T-cell (primary cell): ENCODE measurements at regions not wholly inside any gene's neighbourhood (a gene's known extent, or its start where the extent isn't known, plus 50 kb on each side); places are given as distances from the start of the nearest gene placed in this dataset.

Experiments used
- ATAC-seq, 4 experiments: fragments of 200-7000 bp in 3 of 4; fragments of 150-1000 bp in 1 of 4; cut with Tn5 transposase; replicated peaks in 1 of 4; 1 replicate in 3 of 4; 2 replicates in 1 of 4; pipeline ENCODE4 v1.10.0; 2021; ENCODE audit warnings: moderate library complexity in 3 of 4, mild to moderate bottlenecking in 2 of 4, moderate number of reproducible peaks in 1 of 4
- CTCF ChIA-PET, 2 donors: fragments of 300-600 bp; sonication (Branson Sonifier 250); formaldehyde crosslinking; loops; one replicate each; lab custom pipeline; 2022; ENCODE audit warnings: antibody characterized with exemption in 2 of 2; lab: Charles Lee
- POLR2A ChIA-PET, 2 donors: fragments of 300-600 bp; sonication (Branson Sonifier 250); formaldehyde crosslinking; loops; one replicate each; lab custom pipeline; 2022; ENCODE audit warnings: antibody characterized with exemption in 2 of 2; lab: Charles Lee
- DNase-seq, 35 experiments: peaks; one replicate each; pipeline versions ENCODE4 v3.0.0 to v3.0.0-alpha.2; 2013 to 2023
- H3K27ac ChIP-seq: one replicate; pipeline ENCODE4 v1.5.1; 2013; ENCODE audit warnings: low read length
- H3K27me3 ChIP-seq, 2 experiments: replicated peaks in 1 of 2; 1 replicate in 1 of 2; 2 replicates in 1 of 2; pipeline versions ENCODE4 v1.6.1 to v1.7.0; 2013; ENCODE audit warnings: low read length in 1 of 2, mixed read lengths in 1 of 2; ENCODE audit not compliant: control insufficient read depth in 2 of 2, insufficient read depth in 2 of 2; ENCODE audit errors: extremely low read depth in 1 of 2
- H3K36me3 ChIP-seq, 2 donors: 1 replicate in 1 of 2; 2 replicates in 1 of 2; pipeline versions ENCODE4 v1.6.1 to v1.7.0; 2013; ENCODE audit warnings: low read length in 1 of 2; ENCODE audit not compliant: control insufficient read depth in 2 of 2, insufficient read depth in 1 of 2; ENCODE audit errors: extremely low read depth in 1 of 2
- H3K4me1 ChIP-seq, 2 experiments: 1 replicate in 1 of 2; 2 replicates in 1 of 2; pipeline versions ENCODE4 v1.6.1 to v1.7.0; 2013; ENCODE audit warnings: low read length in 2 of 2, mixed read lengths in 1 of 2; ENCODE audit not compliant: insufficient read depth in 2 of 2, control insufficient read depth in 1 of 2; ENCODE audit errors: extremely low read depth in 1 of 2
- H3K4me3 ChIP-seq, 2 donors: 1 replicate in 1 of 2; 2 replicates in 1 of 2; pipeline versions ENCODE4 v1.5.1 to v1.7.0; 2013; ENCODE audit warnings: mild to moderate bottlenecking in 2 of 2, low read length in 1 of 2, moderate library complexity in 1 of 2; ENCODE audit not compliant: control insufficient read depth in 1 of 2; ENCODE audit errors: extremely low read depth in 1 of 2
- H3K9me3 ChIP-seq: 2 replicates; pipeline ENCODE4 v1.7.0; 2013
- H3K27ac Mint-ChIP-seq, 2 donors: one replicate each; pipeline ENCODE4 v1.8.0; 2020 to 2021; ENCODE audit warnings: mild to moderate bottlenecking in 2 of 2, mixed read lengths in 2 of 2
- H3K27me3 Mint-ChIP-seq, 2 donors: one replicate each; pipeline ENCODE4 v1.8.0; 2021 to 2022; ENCODE audit warnings: mixed read lengths in 2 of 2
- H3K36me3 Mint-ChIP-seq: one replicate; pipeline ENCODE4 v1.8.0; 2021; ENCODE audit warnings: mixed read lengths
- H3K4me1 Mint-ChIP-seq, 3 donors: one replicate each; pipeline ENCODE4 v1.8.0; 2020 to 2022; ENCODE audit warnings: mixed read lengths in 3 of 3, mild to moderate bottlenecking in 1 of 3
- H3K4me3 Mint-ChIP-seq, 3 donors: one replicate each; pipeline ENCODE4 v1.8.0; 2020 to 2022; ENCODE audit warnings: mild to moderate bottlenecking in 3 of 3, mixed read lengths in 3 of 3, moderate library complexity in 3 of 3
- H3K9me3 Mint-ChIP-seq, 3 donors: one replicate each; pipeline ENCODE4 v1.8.0; 2020 to 2022; ENCODE audit warnings: mixed read lengths in 3 of 3
- WGBS: methylation state at CpG from one replicate; pipeline ENCODE4 v1.1.5; 2013; ENCODE audit warnings: missing lambda C conversion rate; ENCODE audit not compliant: insufficient coverage; 5-methylcytosine and 5-hydroxymethylcytosine counted together

GRCh38 chr7:110209884-110210283 is 881.0 kb upstream of the LRRN3 start:
- H3K9me3 Mint-ChIP-seq, result peaks cover 7 to 13% (median 12%) of the 10 kb centered on the region in 3 donors
- H3K4me3 Mint-ChIP-seq, result no peak overlapping the region
- Histone ChIP-seq H3K36me3 (no peaks in the 10 kb centered on the region), H3K4me3 (no peak overlapping the region), H3K27ac (no peak overlapping the region), H3K4me1 (no peaks in the 10 kb centered on the region), H3K27me3 (no peaks in the 10 kb centered on the region), H3K9me3 (peaks cover under 1% of the 10 kb centered on the region)
- H3K27ac Mint-ChIP-seq, result no peak overlapping the region
- H3K4me1 Mint-ChIP-seq, result no peaks in the 10 kb centered on the region
- WGBS, result no CpG with 5 or more reads among the region's 1 CpG
- H3K27me3 Mint-ChIP-seq, result peaks cover under 1 to 11% of the 10 kb centered on the region in 2 donors
- ChIA-PET POLR2A (no interaction called here), CTCF (no interaction called here)
- ATAC-seq (no peak), DNase-seq (no peak)
- H3K36me3 Mint-ChIP-seq, result no peaks in the 10 kb centered on the region

- H3K27me3 Mint-ChIP-seq, result peaks cover 0 to 2% of the 10 kb centered on the region in 2 donors
- no peak overlapping the region for H3K4me3 Mint-ChIP-seq
- H3K36me3 Mint-ChIP-seq, result no peaks in the 10 kb centered on the region
- Histone ChIP-seq H3K4me3 (no peak overlapping the region), H3K9me3 (no peaks in the 10 kb centered on the region), H3K4me1 (no peaks in the 10 kb centered on the region), H3K27ac (no peak overlapping the region), H3K27me3 (no peaks in the 10 kb centered on the region), H3K36me3 (no peaks in the 10 kb centered on the region)
- DNase-seq, result no peak
- no peak for ATAC-seq
- peaks cover 11 to 22% (median 14%) of the 10 kb centered on the region in 3 donors for H3K9me3 Mint-ChIP-seq
- ChIA-PET CTCF (no interaction called here), POLR2A (no interaction called here)
- H3K27ac Mint-ChIP-seq, result no peak overlapping the region
- WGBS, result no CpG with 5 or more reads among the region's 1 CpG
- no peaks in the 10 kb centered on the region for H3K4me1 Mint-ChIP-seq
Measured at GRCh38 chr7:110210941-110211608, 879.9 kb upstream of the LRRN3 start.

GRCh38 chr7:110224643-110225042 is 866.3 kb upstream of the LRRN3 start:
- H3K36me3 Mint-ChIP-seq, result no peaks in the 10 kb centered on the region
- Histone ChIP-seq H3K4me3 (no peak overlapping the region), H3K27me3 (no peaks in the 10 kb centered on the region), H3K9me3 (no peaks in the 10 kb centered on the region), H3K36me3 (no peaks in the 10 kb centered on the region), H3K27ac (no peak overlapping the region), H3K4me1 (no peaks in the 10 kb centered on the region)
- ChIA-PET POLR2A (no interaction called here), CTCF (no interaction called here)
- ATAC-seq (no peak), DNase-seq (no peak)
- H3K4me3 Mint-ChIP-seq, result no peak overlapping the region
- no peaks in the 10 kb centered on the region for H3K9me3 Mint-ChIP-seq
- no peaks in the 10 kb centered on the region for H3K4me1 Mint-ChIP-seq
- peaks cover 0 to 9% of the 10 kb centered on the region in 2 donors for H3K27me3 Mint-ChIP-seq
- H3K27ac Mint-ChIP-seq, result no peak overlapping the region

- DNase-seq (no peak), ATAC-seq (no peak)
- Mint-ChIP-seq H3K36me3 (no peaks in the 10 kb centered on the region), H3K4me1 (no peaks in the 10 kb centered on the region), H3K4me3 (no peak overlapping the region), H3K27ac (no peak overlapping the region), H3K9me3 (peaks cover 2 to 7% (median 4%) of the 10 kb centered on the region in 3 donors), H3K27me3 (no peaks in the 10 kb centered on the region)
- Histone ChIP-seq H3K36me3 (no peaks in the 10 kb centered on the region), H3K27ac (no peak overlapping the region), H3K27me3 (no peaks in the 10 kb centered on the region), H3K4me1 (no peaks in the 10 kb centered on the region), H3K4me3 (no peak overlapping the region), H3K9me3 (no peaks in the 10 kb centered on the region)
- no CpG with 5 or more reads among the region's 1 CpG for WGBS
- CTCF ChIA-PET, result no interaction called here
- POLR2A ChIA-PET, result no interaction called here
Measured at GRCh38 chr7:110246118-110246517, 844.8 kb upstream of the LRRN3 start.

- WGBS, result 84% methylated on average over 3 of the region's 4 CpGs
- ChIA-PET CTCF (no interaction called here), POLR2A (interaction anchor here in 1 of 2 donors (0.6 kb wide), 1 partner anchor 559 kb away, joined by 4 read pairs; no protein-coding TSS in a partner anchor)
- Histone ChIP-seq H3K4me3 (no peak overlapping the region), H3K9me3 (no peaks in the 10 kb centered on the region), H3K27me3 (no peaks in the 10 kb centered on the region), H3K27ac (no peak overlapping the region), H3K36me3 (no peaks in the 10 kb centered on the region), H3K4me1 (no peaks in the 10 kb centered on the region)
- no peak for DNase-seq
- ATAC-seq, result no peak
- no peaks in the 10 kb centered on the region for H3K4me1 Mint-ChIP-seq
- H3K9me3 Mint-ChIP-seq, result peaks cover 0 to 3% (median 0%) of the 10 kb centered on the region in 3 donors
- H3K27me3 Mint-ChIP-seq, result no peaks in the 10 kb centered on the region
- H3K27ac Mint-ChIP-seq, result no peak overlapping the region
- no peaks in the 10 kb centered on the region for H3K36me3 Mint-ChIP-seq
- no peak overlapping the region for H3K4me3 Mint-ChIP-seq
Measured at GRCh38 chr7:110253093-110253492, 837.8 kb upstream of the LRRN3 start.

GRCh38 chr7:110257673-110258072 is 833.3 kb upstream of the LRRN3 start:
- Mint-ChIP-seq H3K27me3 (no peaks in the 10 kb centered on the region), H3K4me3 (no peak overlapping the region), H3K4me1 (no peaks in the 10 kb centered on the region), H3K9me3 (no peaks in the 10 kb centered on the region), H3K36me3 (no peaks in the 10 kb centered on the region), H3K27ac (no peak overlapping the region)
- no peaks in the 10 kb centered on the region for H3K36me3 ChIP-seq
- H3K4me1 ChIP-seq, result no peaks in the 10 kb centered on the region
- CTCF ChIA-PET, result no interaction called here
- no peak overlapping the region for H3K27ac ChIP-seq
- WGBS, result 83% methylated on average over 1 of the region's 3 CpGs
- POLR2A ChIA-PET, result interaction anchor here in 1 of 2 donors (0.6 kb wide), 1 partner anchor 16 kb away, joined by 7 read pairs; no protein-coding TSS in a partner anchor
- DNase-seq, result no peak
- H3K27me3 ChIP-seq, result no peaks in the 10 kb centered on the region
- H3K4me3 ChIP-seq, result no peak overlapping the region
- H3K9me3 ChIP-seq, result no peaks in the 10 kb centered on the region
- no peak for ATAC-seq

- H3K4me3 ChIP-seq, result no peak overlapping the region
- no peaks in the 10 kb centered on the region for H3K4me1 ChIP-seq
- no peaks in the 10 kb centered on the region for H3K4me1 Mint-ChIP-seq
- no peaks in the 10 kb centered on the region for H3K36me3 ChIP-seq
- no peaks in the 10 kb centered on the region for H3K36me3 Mint-ChIP-seq
- no peaks in the 10 kb centered on the region for H3K9me3 Mint-ChIP-seq
- ATAC-seq (no peak), DNase-seq (no peak)
- no peak overlapping the region for H3K27ac Mint-ChIP-seq
- ChIA-PET POLR2A (no interaction called here), CTCF (no interaction called here)
- no peaks in the 10 kb centered on the region for H3K27me3 Mint-ChIP-seq
- no peak overlapping the region for H3K4me3 Mint-ChIP-seq
- H3K9me3 ChIP-seq, result no peaks in the 10 kb centered on the region
- WGBS, result no CpG with 5 or more reads among the region's 2 CpGs
- no peak overlapping the region for H3K27ac ChIP-seq
- H3K27me3 ChIP-seq, result no peaks in the 10 kb centered on the region
Measured at GRCh38 chr7:110262251-110262650, 828.7 kb upstream of the LRRN3 start.
